HS-5 (cell line): ENCODE measurements at regions not wholly inside any gene's neighbourhood (a gene's known extent, or its start where the extent isn't known, plus 50 kb on each side); places are given as distances from the start of the nearest gene placed in this dataset.
"Not testable (repeated sequence)": the region's sequence is repeated elsewhere in the genome, so short reads cannot be mapped to it uniquely, and the experiment has no call there.

Source experiments
- DNase-seq: peaks from one replicate; pipeline ENCODE4 v3.0.0-alpha.2; 2012; ENCODE audit warnings: low read depth

GRCh38 chr1:196160066-196160795 lies 448.0 kb downstream of the KCNT2 start:
- DNase-seq = peak; percentile 81

- DNase-seq = no peak
Observed at GRCh38 chr1:196155586-196155985, 452.7 kb downstream of the KCNT2 start.

- no peak for DNase-seq
Observed at GRCh38 chr1:196152975-196153374, 455.3 kb downstream of the KCNT2 start.

GRCh38 chr1:196152086-196152485 lies 456.2 kb downstream of the KCNT2 start:
- DNase-seq = no peak

GRCh38 chr1:196148367-196148970 lies 459.8 kb downstream of the KCNT2 start:
- peak; percentile 25 for DNase-seq

- no peak for DNase-seq
Observed at GRCh38 chr1:196147530-196147929, 460.7 kb downstream of the KCNT2 start.

GRCh38 chr1:196145151-196145550 lies 463.1 kb downstream of the KCNT2 start:
- not testable (repeated sequence) for DNase-seq

- DNase-seq = no peak
Observed at GRCh38 chr1:196144588-196144987, 463.7 kb downstream of the KCNT2 start.

- no peak for DNase-seq
Observed at GRCh38 chr1:196143602-196144342, 464.5 kb downstream of the KCNT2 start.

GRCh38 chr1:196142111-196142640 lies 466.1 kb downstream of the KCNT2 start:
- no peak for DNase-seq

GRCh38 chr1:196136396-196136795 lies 471.8 kb downstream of the KCNT2 start:
- DNase-seq = no peak

GRCh38 chr1:196131691-196132090 lies 476.5 kb downstream of the KCNT2 start:
- no peak for DNase-seq

- DNase-seq = no peak
Observed at GRCh38 chr1:196128835-196129234, 479.4 kb downstream of the KCNT2 start.

- DNase-seq = no peak
Observed at GRCh38 chr1:196121181-196121580, 487.1 kb downstream of the KCNT2 start.

- DNase-seq = peak; percentile 47
Observed at GRCh38 chr1:196115646-196116045, 492.6 kb downstream of the KCNT2 start.

- DNase-seq = peak; percentile 44
Observed at GRCh38 chr1:196114193-196114592, 494.0 kb downstream of the KCNT2 start.

GRCh38 chr1:196108990-196109389 lies 499.2 kb downstream of the KCNT2 start:
- not testable (repeated sequence) for DNase-seq

- no peak for DNase-seq
Observed at GRCh38 chr1:196105901-196106300, 502.3 kb downstream of the KCNT2 start.

GRCh38 chr1:196102826-196103225 lies 505.4 kb downstream of the KCNT2 start:
- no peak for DNase-seq

GRCh38 chr1:196098000-196098399 lies 510.2 kb downstream of the KCNT2 start:
- no peak for DNase-seq

- DNase-seq = no peak
Observed at GRCh38 chr1:196094821-196095220, 513.4 kb downstream of the KCNT2 start.

GRCh38 chr1:196091397-196092135 lies 516.7 kb downstream of the KCNT2 start:
- no peak for DNase-seq
